ENCODE measurements at regions not wholly inside any gene's neighbourhood (a gene's known extent, or its start where the extent isn't known, plus 50 kb on each side); places are given as distances from the start of the nearest gene placed in this dataset.

GRCh38 chr18:27627927-27628326, 442.8 kb upstream of the CHST9 start:
- DNase-seq (ENCODE audit: low read depth) = no peak

- peak; percentile 2 for DNase-seq (ENCODE audit: low read depth)
Observed at GRCh38 chr18:27621236-27621890, 436.3 kb upstream of the CHST9 start.

DNA sequence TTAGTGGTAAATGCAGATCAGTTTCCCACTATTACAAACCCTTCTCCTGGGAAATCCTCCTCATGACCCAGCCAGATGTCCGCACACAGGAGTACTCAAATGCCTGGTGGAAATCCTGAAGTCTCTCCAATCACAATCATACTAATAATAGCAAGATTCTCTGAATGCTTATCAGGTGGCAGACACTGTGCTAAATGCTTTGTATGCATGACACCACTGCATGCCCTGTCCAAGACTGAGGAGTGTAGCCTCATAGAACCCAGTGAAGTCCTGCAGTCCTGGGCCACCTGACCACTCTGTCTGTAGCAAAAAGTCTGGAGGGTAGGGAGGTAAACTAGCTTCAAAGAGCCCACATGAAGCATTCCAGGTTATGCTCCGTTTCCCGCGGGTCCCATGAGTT, 434.8 kb upstream of the CHST9 start:
- DNase-seq (ENCODE audit: low read depth) = no peak

DNA sequence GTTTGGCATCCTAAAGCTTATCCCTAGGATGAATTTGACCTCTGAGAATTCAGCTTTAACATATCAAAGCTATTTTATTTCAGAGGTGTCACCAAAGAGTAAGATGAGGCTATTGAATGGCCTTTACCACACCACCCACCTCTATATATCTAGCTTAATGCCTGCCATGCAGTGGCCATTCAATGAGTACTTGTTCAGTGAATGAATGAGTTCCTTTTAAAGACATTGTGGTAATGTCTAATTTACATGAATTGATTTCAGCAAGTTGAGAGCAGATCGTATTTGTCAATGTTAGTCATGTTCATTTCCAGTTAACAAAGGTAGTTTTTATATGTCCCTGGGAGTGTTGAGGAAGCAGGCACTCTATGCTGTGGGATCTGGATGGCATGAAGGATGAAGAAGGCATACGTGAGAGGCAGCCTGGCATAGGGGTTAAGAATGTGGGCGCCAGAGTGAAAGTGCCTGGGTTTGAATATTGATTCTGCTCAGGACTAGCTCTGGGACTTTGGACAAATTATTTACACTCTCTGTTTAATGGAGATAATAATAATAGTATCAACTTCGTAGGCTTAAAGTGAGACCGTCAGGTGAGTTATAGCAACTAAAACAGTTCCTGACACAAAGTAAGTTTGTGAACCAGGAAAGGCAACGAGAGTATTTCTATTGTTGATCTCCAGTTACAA, 434.1 kb upstream of the CHST9 start:
- no peak for DNase-seq (ENCODE audit: low read depth)

GRCh38 chr18:27616324-27616723, 431.2 kb upstream of the CHST9 start:
- no peak for DNase-seq (ENCODE audit: low read depth)

GRCh38 chr18:27614951-27615844, 430.1 kb upstream of the CHST9 start:
- no peak for DNase-seq (ENCODE audit: low read depth)

DNA sequence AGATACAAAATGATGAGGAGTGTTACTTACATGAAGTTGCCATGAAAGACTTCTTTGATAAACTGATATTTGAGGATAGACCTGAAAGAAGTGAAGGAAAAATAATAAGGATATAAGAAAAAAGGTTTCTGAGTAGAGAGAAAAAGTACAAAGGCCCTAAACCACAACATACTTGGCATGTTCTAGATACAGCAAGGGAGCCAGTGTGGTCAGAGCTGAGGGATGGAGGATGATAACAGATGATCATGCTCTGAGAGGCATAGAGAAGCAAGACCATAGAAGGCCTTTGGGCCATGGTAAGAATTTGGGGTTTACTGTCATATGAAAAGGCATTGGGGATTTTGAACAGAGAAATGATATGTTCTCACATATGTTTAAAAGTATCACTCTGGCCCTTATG, 424.1 kb upstream of the CHST9 start:
- DNase-seq (ENCODE audit: low read depth) = peak; percentile 4

DNA sequence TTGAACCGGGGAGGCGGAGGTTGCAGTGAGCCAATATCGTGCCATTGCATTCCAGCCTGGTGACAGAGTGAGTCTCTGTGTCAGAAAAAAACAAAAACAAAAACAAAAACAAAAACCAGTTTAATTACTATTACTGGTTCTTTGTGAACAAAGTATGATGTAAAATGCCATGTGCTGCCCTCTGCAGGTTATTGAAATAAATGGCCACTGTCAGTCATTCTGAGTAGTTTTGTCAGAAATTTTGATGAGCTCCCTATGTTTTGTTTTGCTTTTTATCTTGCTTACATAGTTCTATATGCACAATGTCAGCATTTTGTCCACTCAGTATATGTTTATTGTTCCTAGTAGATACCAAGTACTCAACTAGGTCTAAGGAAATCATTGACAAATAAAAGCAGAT, 423.6 kb upstream of the CHST9 start:
- DNase-seq (ENCODE audit: low read depth) = peak; percentile 13

DNA sequence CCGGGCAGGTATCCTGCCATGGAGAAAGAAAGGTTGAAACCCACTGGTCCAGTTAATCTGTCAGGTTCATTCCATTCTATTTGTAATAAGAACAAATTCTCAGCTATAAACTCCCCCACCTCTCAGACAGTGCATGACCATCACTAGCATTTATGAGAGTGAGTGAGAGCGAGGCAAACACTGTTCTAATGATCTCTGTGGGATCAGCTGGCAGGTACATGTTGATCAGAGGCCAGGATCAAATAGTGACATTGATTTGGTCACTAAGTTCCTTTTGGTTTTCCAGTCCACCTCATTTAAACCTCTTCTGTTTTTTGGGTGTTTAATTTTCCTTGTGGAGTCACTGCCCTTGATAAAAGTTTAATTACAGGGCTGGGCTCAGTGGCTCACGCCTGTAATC, 423.1 kb upstream of the CHST9 start:
- no peak for DNase-seq (ENCODE audit: low read depth)

DNA sequence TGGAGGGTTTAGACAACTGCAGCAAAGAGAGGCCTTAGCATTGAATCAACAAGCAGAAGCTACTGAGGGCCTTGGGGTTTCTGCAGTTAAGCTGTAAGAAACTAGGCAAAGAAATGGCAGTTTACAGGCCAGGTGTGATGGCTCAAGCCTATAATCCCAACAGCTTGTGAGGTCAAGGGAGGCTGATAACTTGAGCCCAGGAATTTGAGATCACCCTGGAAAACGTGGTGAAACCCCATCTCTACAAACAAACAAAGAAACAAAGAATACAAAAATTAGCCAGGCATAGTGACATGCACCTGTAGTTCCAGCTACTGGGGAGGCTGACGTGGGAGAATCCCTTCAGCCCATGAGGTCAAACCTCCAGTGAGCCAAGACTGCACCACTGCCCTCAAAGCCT, 421.6 kb upstream of the CHST9 start:
- DNase-seq (ENCODE audit: low read depth) = no peak

- peak; percentile 81 for DNase-seq (ENCODE audit: low read depth)
Observed at GRCh38 chr18:27605107-27605834, 420.2 kb upstream of the CHST9 start.

DNA sequence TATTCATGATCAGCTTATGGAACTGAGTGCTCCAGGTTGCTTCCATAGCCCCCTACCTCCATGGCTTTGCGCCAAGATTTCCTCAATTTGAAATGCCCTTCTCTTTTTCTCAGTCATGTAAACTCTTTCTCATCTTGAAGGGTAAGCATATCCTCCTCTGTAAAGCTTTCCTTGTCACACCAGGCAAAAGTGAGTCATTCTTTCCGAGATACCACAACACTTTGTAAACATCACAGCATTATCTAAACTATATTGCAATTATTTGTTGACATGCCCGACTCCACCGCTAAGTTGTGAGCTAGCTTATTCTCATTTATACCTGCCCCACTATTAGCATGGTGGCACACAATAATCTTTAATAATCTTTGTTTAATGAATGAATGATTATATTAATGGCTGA, 419.5 kb upstream of the CHST9 start:
- DNase-seq (ENCODE audit: low read depth) = peak; percentile 72

DNA sequence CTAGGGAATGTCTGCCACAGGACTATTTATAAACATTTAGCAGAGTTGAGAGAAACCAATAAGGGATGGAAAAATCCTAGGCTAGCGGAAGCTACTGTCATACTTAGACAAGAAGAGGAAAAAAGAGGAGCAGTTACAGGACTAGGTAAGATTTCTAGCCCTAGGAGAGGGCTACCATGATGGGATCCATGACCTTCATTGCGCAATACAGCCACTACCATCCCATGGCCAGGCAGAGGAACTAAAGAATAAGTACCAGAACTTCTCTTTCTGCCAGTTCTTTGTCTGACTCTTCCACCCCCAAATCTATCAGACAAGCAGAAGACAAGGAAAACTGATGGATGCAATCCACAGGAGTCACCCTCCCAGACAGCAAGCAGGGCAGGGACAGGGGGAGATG, 417.0 kb upstream of the CHST9 start:
- DNase-seq (ENCODE audit: low read depth) = no peak

DNA sequence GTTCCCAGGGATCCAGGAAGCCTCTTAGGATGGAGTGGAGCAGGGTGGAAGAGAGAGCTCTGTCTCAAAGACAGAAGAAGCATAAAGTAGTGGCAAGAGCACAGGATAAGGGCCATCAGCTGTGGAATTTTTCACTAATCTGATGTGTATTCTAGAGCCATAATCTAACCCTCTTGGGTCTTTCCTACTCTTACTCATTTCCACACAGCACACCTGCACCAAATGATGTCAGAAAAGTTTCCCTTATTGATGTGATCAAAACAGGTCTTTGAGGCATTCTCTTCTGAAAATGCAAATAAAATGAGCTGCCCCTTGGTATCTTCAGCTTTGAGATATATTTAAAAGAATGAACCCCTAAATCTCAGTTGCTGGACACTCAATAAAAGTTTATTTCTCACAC, 415.1 kb upstream of the CHST9 start:
- DNase-seq (ENCODE audit: low read depth) = no peak

- peak; percentile 50 for DNase-seq (ENCODE audit: low read depth)
Observed at GRCh38 chr18:27599202-27599829, 414.2 kb upstream of the CHST9 start.

GRCh38 chr18:27595113-27595838, 410.2 kb upstream of the CHST9 start:
- peak; percentile 28 for DNase-seq (ENCODE audit: low read depth)

DNA sequence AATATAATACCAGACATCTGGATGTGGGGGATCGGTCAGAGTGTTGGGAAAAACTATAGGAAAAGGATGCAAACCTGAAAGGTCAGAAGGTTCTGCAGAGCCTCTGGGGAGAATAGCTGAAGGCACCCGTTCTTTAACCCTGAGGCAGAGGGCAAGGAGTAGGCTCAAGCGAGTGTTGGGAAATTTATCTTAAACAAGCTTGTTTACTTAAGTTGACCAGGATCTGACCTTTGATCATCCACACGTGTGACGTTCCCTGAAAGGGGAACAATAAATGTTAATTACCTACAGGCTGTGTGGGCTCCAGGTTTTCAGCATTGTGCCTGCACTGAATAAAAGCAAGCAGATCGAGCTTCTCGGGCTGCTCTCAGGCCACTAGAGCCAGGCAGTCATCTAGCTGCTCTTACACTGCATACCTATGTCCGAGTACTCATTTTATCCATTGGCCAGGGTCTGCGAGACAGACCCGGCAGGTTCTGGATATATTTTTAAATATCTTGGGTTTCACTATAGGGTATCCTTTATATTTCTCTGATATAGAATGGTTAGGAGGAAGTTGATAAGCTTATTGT, 400.6 kb upstream of the CHST9 start:
- peak; percentile 65 for DNase-seq (ENCODE audit: low read depth)

DNA sequence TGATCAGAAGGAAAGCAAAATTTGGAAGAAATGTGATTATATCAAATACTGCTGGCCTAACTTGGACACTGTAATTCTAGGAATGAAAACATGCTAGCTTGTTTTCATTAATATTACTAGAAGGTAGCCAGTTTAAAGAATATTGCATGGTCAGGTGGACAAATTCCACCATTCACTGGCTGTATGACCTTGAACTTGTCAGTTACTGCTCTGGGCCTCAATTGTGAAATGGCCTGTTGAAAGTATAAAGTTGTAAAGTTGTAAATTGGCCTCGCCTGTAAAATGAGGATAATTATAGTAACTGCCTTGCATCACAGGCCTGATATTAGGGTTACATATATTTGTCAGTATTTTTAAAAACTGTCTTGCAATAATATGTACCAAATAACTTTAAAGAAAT, 398.4 kb upstream of the CHST9 start:
- DNase-seq (ENCODE audit: low read depth) = no peak

- DNase-seq (ENCODE audit: low read depth) = peak; percentile 65
Observed at GRCh38 chr18:27582760-27583412, 397.8 kb upstream of the CHST9 start.

GRCh38 chr18:27581296-27581904, 396.3 kb upstream of the CHST9 start:
- no peak for DNase-seq (ENCODE audit: low read depth)
